ENCODE measurements at regions not wholly inside any gene's neighbourhood (a gene's known extent, or its start where the extent isn't known, plus 50 kb on each side); places are given as distances from the start of the nearest gene placed in this dataset.
"Not testable (repeated sequence)": the region's sequence is repeated elsewhere in the genome, so short reads cannot be mapped to it uniquely, and the experiment has no call there.

DNA sequence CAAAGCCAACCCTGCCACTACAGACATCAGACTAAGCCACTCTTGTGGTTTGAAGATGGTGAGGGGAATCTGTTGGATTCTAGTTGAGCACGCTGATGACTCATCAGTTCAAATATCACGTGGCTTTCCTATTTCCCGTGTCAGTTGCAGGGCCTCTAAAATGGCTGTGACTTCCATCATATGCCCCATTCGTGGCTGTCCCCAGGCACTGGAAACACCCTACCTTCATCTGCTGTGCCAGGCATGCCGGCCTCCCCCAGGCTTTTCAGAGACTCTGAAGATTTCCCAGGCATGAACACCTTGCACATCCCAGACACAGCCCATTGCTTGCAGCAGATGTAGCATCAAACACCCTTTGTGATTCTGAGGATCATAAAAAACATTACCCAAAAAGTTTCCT is 659.9 kb downstream of the UQCRFS1 start:
- Histone ChIP-seq H3K27ac (ENCODE audit: low read length) (no peak overlapping the region), H3K36me3 (ENCODE audit: control insufficient read depth, insufficient read depth, low read length) (no peaks in the 10 kb centered on the region), H3K27me3 (ENCODE audit: control insufficient read depth, insufficient read depth, low read length) (no peaks in the 10 kb centered on the region), H3K4me3 (ENCODE audit: low read length) (no peak overlapping the region), H3K4me1 (ENCODE audit: control insufficient read depth, insufficient read depth, low read length) (no peaks in the 10 kb centered on the region), H3K9me3 (ENCODE audit: control insufficient read depth, insufficient read depth, low read length) (no peaks in the 10 kb centered on the region)
- WGBS (ENCODE audit: insufficient coverage, insufficient read length): no CpG with 5 or more reads among the region's 5 CpGs
- no peak for DNase-seq (ENCODE audit: low read depth, low spot score)

GRCh38 chr19:28549680-28550277 is 663.2 kb downstream of the UQCRFS1 start:
- Histone ChIP-seq H3K27me3 (ENCODE audit: control insufficient read depth, insufficient read depth, low read length) (no peaks in the 10 kb centered on the region), H3K4me1 (ENCODE audit: control insufficient read depth, insufficient read depth, low read length) (no peaks in the 10 kb centered on the region), H3K9me3 (ENCODE audit: control insufficient read depth, insufficient read depth, low read length) (no peaks in the 10 kb centered on the region), H3K4me3 (ENCODE audit: low read length) (no peak overlapping the region), H3K27ac (ENCODE audit: low read length) (no peak overlapping the region), H3K36me3 (ENCODE audit: control insufficient read depth, insufficient read depth, low read length) (no peaks in the 10 kb centered on the region)
- WGBS (ENCODE audit: insufficient coverage, insufficient read length): no CpG with 5 or more reads among the region's 7 CpGs
- no peak for DNase-seq (ENCODE audit: low read depth, low spot score)

GRCh38 chr19:28546148-28546685 is 666.7 kb downstream of the UQCRFS1 start:
- Histone ChIP-seq H3K4me1 (ENCODE audit: control insufficient read depth, insufficient read depth, low read length) (0 out of 2 replicates have a peak, but pooled peaks cover 1% of the 10 kb centered on the region), H3K9me3 (ENCODE audit: control insufficient read depth, insufficient read depth, low read length) (no peaks in the 10 kb centered on the region), H3K4me3 (ENCODE audit: low read length) (no peak overlapping the region), H3K27me3 (ENCODE audit: control insufficient read depth, insufficient read depth, low read length) (no peaks in the 10 kb centered on the region), H3K36me3 (ENCODE audit: control insufficient read depth, insufficient read depth, low read length) (no peaks in the 10 kb centered on the region), H3K27ac (ENCODE audit: low read length) (no peak overlapping the region)
- no peak for DNase-seq (ENCODE audit: low read depth, low spot score)
- WGBS (ENCODE audit: insufficient coverage, insufficient read length): no CpG with 5 or more reads among the region's 10 CpGs

DNA sequence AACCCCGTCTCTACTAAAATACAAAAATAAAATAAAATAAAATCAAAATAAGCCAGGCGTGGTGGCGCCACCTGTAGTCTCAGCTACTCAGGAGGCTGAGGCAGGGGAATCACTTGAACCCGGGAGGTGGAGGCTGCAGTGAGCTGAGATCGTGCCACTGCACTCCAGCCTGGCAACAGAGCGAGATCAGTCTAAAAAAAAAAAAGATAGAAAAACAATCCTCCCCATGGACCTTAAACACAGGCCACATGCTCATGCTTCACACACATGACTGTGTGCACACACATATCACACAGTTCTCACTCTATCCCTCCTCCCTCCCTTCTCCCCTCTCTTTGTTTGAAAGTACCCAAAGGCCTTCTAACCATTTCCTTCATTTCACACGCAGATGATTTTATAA is 667.6 kb downstream of the UQCRFS1 start:
- not testable (repeated sequence) for H3K27me3 ChIP-seq (ENCODE audit: control insufficient read depth, insufficient read depth, low read length); H3K9me3 ChIP-seq (ENCODE audit: control insufficient read depth, insufficient read depth, low read length); H3K4me1 ChIP-seq (ENCODE audit: control insufficient read depth, insufficient read depth, low read length); DNase-seq (ENCODE audit: low read depth, low spot score); H3K4me3 ChIP-seq (ENCODE audit: low read length); H3K36me3 ChIP-seq (ENCODE audit: control insufficient read depth, insufficient read depth, low read length); H3K27ac ChIP-seq (ENCODE audit: low read length)
- no CpG with 5 or more reads among the region's 7 CpGs for WGBS (ENCODE audit: insufficient coverage, insufficient read length)

- Histone ChIP-seq H3K27me3 (ENCODE audit: control insufficient read depth, insufficient read depth, low read length) (no peaks in the 10 kb centered on the region), H3K4me1 (ENCODE audit: control insufficient read depth, insufficient read depth, low read length) (0 out of 2 replicates have a peak, but pooled peaks cover 1% of the 10 kb centered on the region), H3K4me3 (ENCODE audit: low read length) (no peak overlapping the region), H3K9me3 (ENCODE audit: control insufficient read depth, insufficient read depth, low read length) (no peaks in the 10 kb centered on the region), H3K27ac (ENCODE audit: low read length) (no peak overlapping the region), H3K36me3 (ENCODE audit: control insufficient read depth, insufficient read depth, low read length) (no peaks in the 10 kb centered on the region)
- WGBS (ENCODE audit: insufficient coverage, insufficient read length): no CpG with 5 or more reads among the region's 2 CpGs
- DNase-seq (ENCODE audit: low read depth, low spot score): no peak
Observed at GRCh38 chr19:28544451-28545261, 668.3 kb downstream of the UQCRFS1 start.

- 0 out of 2 replicates have a peak, but pooled peaks cover 1% of the 10 kb centered on the region for H3K4me1 ChIP-seq (ENCODE audit: control insufficient read depth, insufficient read depth, low read length)
- no peaks in the 10 kb centered on the region for H3K36me3 ChIP-seq (ENCODE audit: control insufficient read depth, insufficient read depth, low read length)
- H3K9me3 ChIP-seq (ENCODE audit: control insufficient read depth, insufficient read depth, low read length): no peaks in the 10 kb centered on the region
- no peak overlapping the region for H3K27ac ChIP-seq (ENCODE audit: low read length)
- H3K27me3 ChIP-seq (ENCODE audit: control insufficient read depth, insufficient read depth, low read length): no peaks in the 10 kb centered on the region
- DNase-seq (ENCODE audit: low read depth, low spot score): no peak
- no CpG with 5 or more reads among the region's 5 CpGs for WGBS (ENCODE audit: insufficient coverage, insufficient read length)
- no peak overlapping the region for H3K4me3 ChIP-seq (ENCODE audit: low read length)
Observed at GRCh38 chr19:28543244-28543776, 669.6 kb downstream of the UQCRFS1 start.

- Histone ChIP-seq H3K27me3 (ENCODE audit: control insufficient read depth, insufficient read depth, low read length) (no peaks in the 10 kb centered on the region), H3K36me3 (ENCODE audit: control insufficient read depth, insufficient read depth, low read length) (no peaks in the 10 kb centered on the region), H3K9me3 (ENCODE audit: control insufficient read depth, insufficient read depth, low read length) (no peaks in the 10 kb centered on the region), H3K27ac (ENCODE audit: low read length) (no peak overlapping the region), H3K4me1 (ENCODE audit: control insufficient read depth, insufficient read depth, low read length) (0 out of 2 replicates have a peak, but pooled peaks cover 1% of the 10 kb centered on the region), H3K4me3 (ENCODE audit: low read length) (no peak overlapping the region)
- no peak for DNase-seq (ENCODE audit: low read depth, low spot score)
- WGBS (ENCODE audit: insufficient coverage, insufficient read length): no CpG with 5 or more reads among the region's 12 CpGs
Observed at GRCh38 chr19:28542394-28543243, 670.3 kb downstream of the UQCRFS1 start.

- no peaks in the 10 kb centered on the region for H3K36me3 ChIP-seq (ENCODE audit: control insufficient read depth, insufficient read depth, low read length)
- H3K9me3 ChIP-seq (ENCODE audit: control insufficient read depth, insufficient read depth, low read length): no peaks in the 10 kb centered on the region
- no peak overlapping the region for H3K27ac ChIP-seq (ENCODE audit: low read length)
- WGBS (ENCODE audit: insufficient coverage, insufficient read length): no CpG with 5 or more reads among the region's 6 CpGs
- H3K4me3 ChIP-seq (ENCODE audit: low read length): no peak overlapping the region
- no peak for DNase-seq (ENCODE audit: low read depth, low spot score)
- no peaks in the 10 kb centered on the region for H3K27me3 ChIP-seq (ENCODE audit: control insufficient read depth, insufficient read depth, low read length)
- 0 out of 2 replicates have a peak, but pooled peaks cover 1% of the 10 kb centered on the region for H3K4me1 ChIP-seq (ENCODE audit: control insufficient read depth, insufficient read depth, low read length)
Observed at GRCh38 chr19:28541602-28542393, 671.2 kb downstream of the UQCRFS1 start.

- Histone ChIP-seq H3K4me1 (ENCODE audit: control insufficient read depth, insufficient read depth, low read length) (0 out of 2 replicates have a peak, but pooled peaks cover 1% of the 10 kb centered on the region), H3K27me3 (ENCODE audit: control insufficient read depth, insufficient read depth, low read length) (no peaks in the 10 kb centered on the region), H3K36me3 (ENCODE audit: control insufficient read depth, insufficient read depth, low read length) (no peaks in the 10 kb centered on the region), H3K4me3 (ENCODE audit: low read length) (no peak overlapping the region), H3K27ac (ENCODE audit: low read length) (no peak overlapping the region), H3K9me3 (ENCODE audit: control insufficient read depth, insufficient read depth, low read length) (no peaks in the 10 kb centered on the region)
- WGBS (ENCODE audit: insufficient coverage, insufficient read length): no CpG with 5 or more reads among the region's 3 CpGs
- DNase-seq (ENCODE audit: low read depth, low spot score): no peak
Observed at GRCh38 chr19:28541029-28541428, 671.9 kb downstream of the UQCRFS1 start.

Measured in iPS DF 6.9 (cell line).